ENCODE measurements at regions not wholly inside any gene's neighbourhood (a gene's known extent, or its start where the extent isn't known, plus 50 kb on each side); places are given as distances from the start of the nearest gene placed in this dataset.

GRCh38 chr2:199524689-199525574 is 67.2 kb upstream of the SATB2 start (continued):
- TF ChIP-seq, protein P1, sequence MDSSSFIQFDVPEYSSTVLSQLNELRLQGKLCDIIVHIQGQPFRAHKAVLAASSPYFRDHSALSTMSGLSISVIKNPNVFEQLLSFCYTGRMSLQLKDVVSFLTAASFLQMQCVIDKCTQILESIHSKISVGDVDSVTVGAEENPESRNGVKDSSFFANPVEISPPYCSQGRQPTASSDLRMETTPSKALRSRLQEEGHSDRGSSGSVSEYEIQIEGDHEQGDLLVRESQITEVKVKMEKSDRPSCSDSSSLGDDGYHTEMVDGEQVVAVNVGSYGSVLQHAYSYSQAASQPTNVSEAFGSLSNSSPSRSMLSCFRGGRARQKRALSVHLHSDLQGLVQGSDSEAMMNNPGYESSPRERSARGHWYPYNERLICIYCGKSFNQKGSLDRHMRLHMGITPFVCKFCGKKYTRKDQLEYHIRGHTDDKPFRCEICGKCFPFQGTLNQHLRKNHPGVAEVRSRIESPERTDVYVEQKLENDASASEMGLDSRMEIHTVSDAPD (CRISPR knock-in tag; IDR thresholded peaks at IDR 0.05), result peak; percentile 95
- TF ChIP-seq RCOR2 (CRISPR knock-in tag; IDR thresholded peaks at IDR 0.05) (0 out of 2 replicates have a peak, but pooled peaks have one; percentile 64), ZNF30 (CRISPR knock-in tag; IDR thresholded peaks at IDR 0.05) (no peak), WIZ (CRISPR knock-in tag; IDR thresholded peaks at IDR 0.05) (no peak), PLSCR1 (CRISPR knock-in tag; IDR thresholded peaks at IDR 0.05; ENCODE audit: borderline replicate concordance) (no peak), FOXJ3 (CRISPR knock-in tag; IDR thresholded peaks at IDR 0.05; ENCODE audit: borderline replicate concordance) (peak; percentile 79; the same call in 1 of the 2 replicates), PPARG (CRISPR knock-in tag; conservative IDR thresholded peaks at IDR 0.05) (peak; percentile 83), ZNF724P (CRISPR knock-in tag; IDR thresholded peaks at IDR 0.05; ENCODE audit: borderline replicate concordance) (no peak), SOX6 (IDR thresholded peaks at IDR 0.05) (no peak), SOX6 (CRISPR knock-in tag; IDR thresholded peaks at IDR 0.05) (peak; percentile 91), ZNF572 (CRISPR knock-in tag; IDR thresholded peaks at IDR 0.05) (no peak), TAF1 (CRISPR knock-in tag; IDR thresholded peaks at IDR 0.05) (no peak), ZMYM3 (CRISPR knock-in tag; IDR thresholded peaks at IDR 0.05) (peak; percentile 54; the same call in 1 of the 2 replicates), ZNF768 (CRISPR knock-in tag; IDR thresholded peaks at IDR 0.05) (no peak), ZBTB7B (CRISPR knock-in tag; IDR thresholded peaks at IDR 0.05) (peak; percentile 89), ZNF576 (CRISPR knock-in tag; IDR thresholded peaks at IDR 0.05) (no peak), ZFP36 (IDR thresholded peaks at IDR 0.05; ENCODE audit: borderline replicate concordance, low read depth, low read length, partially characterized antibody) (no peak), DNMT1 (CRISPR knock-in tag; IDR thresholded peaks at IDR 0.05) (no peak)
- TF ChIP-seq, protein P2, sequence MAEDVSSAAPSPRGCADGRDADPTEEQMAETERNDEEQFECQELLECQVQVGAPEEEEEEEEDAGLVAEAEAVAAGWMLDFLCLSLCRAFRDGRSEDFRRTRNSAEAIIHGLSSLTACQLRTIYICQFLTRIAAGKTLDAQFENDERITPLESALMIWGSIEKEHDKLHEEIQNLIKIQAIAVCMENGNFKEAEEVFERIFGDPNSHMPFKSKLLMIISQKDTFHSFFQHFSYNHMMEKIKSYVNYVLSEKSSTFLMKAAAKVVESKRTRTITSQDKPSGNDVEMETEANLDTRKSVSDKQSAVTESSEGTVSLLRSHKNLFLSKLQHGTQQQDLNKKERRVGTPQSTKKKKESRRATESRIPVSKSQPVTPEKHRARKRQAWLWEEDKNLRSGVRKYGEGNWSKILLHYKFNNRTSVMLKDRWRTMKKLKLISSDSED (CRISPR knock-in tag; IDR thresholded peaks at IDR 0.05), result no peak
- TF ChIP-seq, protein P3, sequence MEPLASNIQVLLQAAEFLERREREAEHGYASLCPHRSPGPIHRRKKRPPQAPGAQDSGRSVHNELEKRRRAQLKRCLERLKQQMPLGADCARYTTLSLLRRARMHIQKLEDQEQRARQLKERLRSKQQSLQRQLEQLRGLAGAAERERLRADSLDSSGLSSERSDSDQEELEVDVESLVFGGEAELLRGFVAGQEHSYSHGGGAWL (CRISPR knock-in tag; IDR thresholded peaks at IDR 0.05), result no peak
- TF ChIP-seq, protein P4, sequence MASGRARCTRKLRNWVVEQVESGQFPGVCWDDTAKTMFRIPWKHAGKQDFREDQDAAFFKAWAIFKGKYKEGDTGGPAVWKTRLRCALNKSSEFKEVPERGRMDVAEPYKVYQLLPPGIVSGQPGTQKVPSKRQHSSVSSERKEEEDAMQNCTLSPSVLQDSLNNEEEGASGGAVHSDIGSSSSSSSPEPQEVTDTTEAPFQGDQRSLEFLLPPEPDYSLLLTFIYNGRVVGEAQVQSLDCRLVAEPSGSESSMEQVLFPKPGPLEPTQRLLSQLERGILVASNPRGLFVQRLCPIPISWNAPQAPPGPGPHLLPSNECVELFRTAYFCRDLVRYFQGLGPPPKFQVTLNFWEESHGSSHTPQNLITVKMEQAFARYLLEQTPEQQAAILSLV (CRISPR knock-in tag; IDR thresholded peaks at IDR 0.05; ENCODE audit: borderline replicate concordance), result no peak
- TF ChIP-seq, protein P5, sequence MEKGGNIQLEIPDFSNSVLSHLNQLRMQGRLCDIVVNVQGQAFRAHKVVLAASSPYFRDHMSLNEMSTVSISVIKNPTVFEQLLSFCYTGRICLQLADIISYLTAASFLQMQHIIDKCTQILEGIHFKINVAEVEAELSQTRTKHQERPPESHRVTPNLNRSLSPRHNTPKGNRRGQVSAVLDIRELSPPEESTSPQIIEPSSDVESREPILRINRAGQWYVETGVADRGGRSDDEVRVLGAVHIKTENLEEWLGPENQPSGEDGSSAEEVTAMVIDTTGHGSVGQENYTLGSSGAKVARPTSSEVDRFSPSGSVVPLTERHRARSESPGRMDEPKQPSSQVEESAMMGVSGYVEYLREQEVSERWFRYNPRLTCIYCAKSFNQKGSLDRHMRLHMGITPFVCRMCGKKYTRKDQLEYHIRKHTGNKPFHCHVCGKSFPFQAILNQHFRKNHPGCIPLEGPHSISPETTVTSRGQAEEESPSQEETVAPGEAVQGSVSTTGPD (CRISPR knock-in tag; IDR thresholded peaks at IDR 0.05), result peak; percentile 94
